ENCODE measurements at regions not wholly inside any gene's neighbourhood (a gene's known extent, or its start where the extent isn't known, plus 50 kb on each side); places are given as distances from the start of the nearest gene placed in this dataset.
"Not testable (repeated sequence)": the region's sequence is repeated elsewhere in the genome, so short reads cannot be mapped to it uniquely, and the experiment has no call there.

GRCh38 chr6:130494729-130495128, 128.9 kb downstream of the TMEM200A start:
- DNase-seq = no peak

DNA sequence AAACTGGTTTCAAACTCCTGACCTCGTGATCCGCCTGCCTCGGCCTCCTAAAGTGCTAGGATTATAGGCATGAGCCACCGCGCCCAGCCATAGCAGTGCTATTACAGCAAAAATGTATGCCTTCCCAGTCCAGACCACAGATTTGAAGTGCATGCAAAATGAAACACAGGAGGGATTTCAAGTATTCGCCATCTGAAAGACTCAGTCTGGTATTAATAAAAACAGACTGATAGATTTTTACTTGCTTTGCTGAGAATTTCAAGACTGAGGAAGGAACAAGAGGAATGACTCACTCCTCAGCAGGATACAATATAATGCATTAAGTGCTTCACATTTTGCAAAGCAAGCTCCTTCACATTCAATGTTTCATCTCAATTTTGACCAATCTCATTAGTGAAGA, 134.9 kb downstream of the TMEM200A start:
- no peak for DNase-seq

DNA sequence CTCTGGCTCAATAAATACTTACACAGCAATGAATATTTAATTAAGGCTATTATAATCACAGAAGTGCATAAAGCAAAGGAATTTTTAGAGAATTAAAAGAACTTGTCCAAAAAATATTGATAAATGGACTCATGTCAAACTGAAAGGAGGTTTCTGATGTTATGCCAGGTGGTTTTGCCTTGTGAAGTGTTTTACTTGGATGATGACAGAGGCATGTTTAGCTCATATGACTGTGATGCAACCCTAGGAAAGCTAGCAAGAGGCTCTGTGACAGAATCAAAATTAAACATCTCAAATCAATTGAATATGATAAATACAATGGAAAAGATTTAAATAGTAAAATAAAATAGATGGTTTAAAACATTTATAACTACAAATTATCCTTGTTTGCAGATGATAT, 137.3 kb downstream of the TMEM200A start:
- no peak for DNase-seq

DNA sequence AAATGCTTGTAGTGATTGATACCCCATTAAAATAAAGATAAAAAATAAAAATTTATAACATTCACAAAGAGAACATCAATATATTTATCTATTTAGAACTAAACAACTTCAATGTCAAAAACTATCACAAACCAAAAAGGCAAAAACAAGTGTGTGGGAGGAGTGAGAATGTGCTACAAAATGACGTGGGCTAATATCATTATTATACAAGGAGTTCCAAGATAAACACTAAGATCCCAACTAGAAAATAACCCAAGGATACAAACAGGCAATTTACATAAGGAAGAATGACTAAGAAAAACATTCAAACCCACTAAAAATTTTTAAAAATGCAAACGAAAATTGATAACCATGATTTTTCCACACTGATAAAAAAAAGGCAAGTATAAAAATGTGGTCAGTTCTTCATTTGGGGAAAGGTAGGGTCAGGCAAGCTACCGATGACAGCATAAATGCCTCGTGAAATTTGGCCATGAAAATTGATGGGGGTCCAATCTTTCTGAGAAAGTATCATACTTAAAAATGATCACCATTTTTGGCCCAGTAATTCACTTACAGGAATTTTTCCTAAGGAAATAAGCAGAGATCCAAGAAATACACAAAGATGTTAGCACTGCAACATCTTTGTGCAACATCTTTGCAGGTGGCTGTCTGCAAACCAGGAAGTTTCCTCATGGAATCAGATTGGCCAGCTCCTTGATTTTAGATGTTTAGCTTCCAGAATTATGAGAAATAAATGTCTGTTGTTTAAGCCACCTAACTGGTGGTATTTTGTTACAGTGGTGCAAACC, 140.2 kb downstream of the TMEM200A start:
- no peak for DNase-seq

GRCh38 chr6:130507005-130507665, 141.3 kb downstream of the TMEM200A start:
- not testable (repeated sequence) for DNase-seq

DNA sequence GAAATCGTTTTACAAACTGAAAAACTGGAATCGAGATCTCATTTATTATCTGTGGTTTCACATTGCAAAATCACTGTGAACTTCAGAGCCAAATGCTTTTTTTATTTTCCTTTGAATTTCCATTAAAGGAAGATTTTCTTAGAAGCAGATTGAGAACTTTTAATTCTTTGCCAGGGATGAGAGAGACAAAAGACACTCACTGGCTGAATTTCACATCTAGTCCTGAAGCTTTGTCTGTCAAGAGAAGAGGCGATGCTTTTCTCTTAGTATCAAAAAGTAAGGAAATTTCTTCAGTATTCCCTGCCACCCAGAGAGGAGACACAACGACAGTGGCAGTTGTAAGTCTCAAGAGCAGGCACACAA, 141.8 kb downstream of the TMEM200A start:
- DNase-seq = no peak

DNA sequence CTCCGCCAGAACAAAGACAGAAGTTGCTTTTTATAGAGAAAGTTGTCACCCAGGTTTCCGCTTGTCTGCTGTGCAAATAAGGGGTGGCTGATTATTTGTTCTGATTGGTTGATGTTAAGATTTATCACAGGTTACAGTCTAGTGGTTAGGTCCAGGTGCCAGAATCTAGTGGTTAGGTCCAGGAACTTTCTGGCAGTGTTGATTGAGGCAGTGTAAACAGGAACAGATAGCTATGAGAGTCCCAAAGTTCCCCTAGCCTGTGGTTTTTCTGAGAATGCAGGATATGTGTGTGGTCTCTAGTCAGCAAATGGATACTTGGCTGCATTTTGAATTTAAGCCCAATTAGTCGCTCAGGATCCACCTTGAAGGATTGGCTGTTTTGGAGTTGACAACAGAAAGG, 148.0 kb downstream of the TMEM200A start:
- peak; percentile 92 for DNase-seq

DNA sequence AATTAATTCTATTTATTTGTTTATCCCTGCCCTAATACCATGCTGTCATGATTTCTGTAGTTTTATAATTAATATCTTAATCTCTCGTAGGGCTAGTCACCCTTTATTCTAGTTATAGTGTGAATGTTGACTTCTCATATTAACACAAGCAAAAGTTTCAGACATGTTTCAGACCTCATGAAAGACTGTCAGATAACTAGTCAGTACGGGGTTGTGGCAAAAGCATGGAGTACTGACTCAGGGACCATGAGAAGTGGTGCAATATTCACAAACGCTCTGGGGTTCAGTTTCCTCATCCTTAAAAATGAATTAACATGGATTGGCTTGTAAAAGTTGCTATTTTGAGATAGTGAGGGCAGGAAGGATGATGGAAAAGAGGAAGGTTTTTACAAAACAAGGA, 148.9 kb downstream of the TMEM200A start:
- DNase-seq = peak; percentile 75

DNA sequence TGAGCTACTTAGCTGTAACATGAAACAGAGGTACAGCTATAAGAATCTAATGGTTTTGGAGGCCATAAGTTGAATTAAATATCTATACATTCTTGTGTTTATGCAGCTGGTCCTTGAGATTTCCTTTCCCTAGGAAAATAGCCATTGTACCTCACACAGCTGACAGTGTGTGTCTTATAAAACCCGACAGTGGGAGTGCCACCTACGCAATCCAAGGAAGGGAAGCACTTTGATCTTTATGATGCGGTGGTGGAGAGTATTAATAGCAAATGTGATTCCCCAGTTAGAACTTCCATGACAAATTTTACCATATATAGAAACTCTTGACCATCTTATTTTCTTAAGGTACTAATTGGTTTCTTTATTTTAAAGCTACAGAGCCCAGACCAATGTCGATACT, 149.5 kb downstream of the TMEM200A start:
- no peak for DNase-seq

- DNase-seq = no peak
Measured at GRCh38 chr6:130516604-130517003, 150.8 kb downstream of the TMEM200A start.

DNA sequence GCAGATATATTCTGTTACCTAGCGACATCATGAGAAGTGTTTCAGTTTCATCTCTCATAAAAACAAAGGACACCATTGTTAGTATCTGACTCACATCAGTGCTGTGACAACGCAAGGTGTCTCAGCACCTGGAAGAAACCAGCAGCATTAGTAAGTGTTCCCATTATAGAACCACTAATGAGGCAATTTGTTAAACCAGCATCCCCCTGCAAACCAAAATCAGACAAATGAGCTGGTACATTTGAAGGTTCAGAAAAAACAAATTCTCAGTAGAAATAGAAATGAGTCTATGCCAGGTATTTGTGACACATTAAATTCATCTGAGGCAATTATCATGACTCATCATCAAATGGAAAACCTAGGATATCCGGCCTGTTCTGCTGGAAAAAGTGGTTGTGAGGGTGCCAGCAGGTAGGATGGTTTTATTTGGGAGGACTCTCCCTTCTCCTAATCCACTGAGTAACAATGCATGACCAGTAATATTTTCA, 151.7 kb downstream of the TMEM200A start:
- DNase-seq = no peak

- DNase-seq = no peak
Measured at GRCh38 chr6:130518588-130518987, 152.8 kb downstream of the TMEM200A start.

GRCh38 chr6:130520221-130520620, 154.4 kb downstream of the TMEM200A start:
- no peak for DNase-seq

DNA sequence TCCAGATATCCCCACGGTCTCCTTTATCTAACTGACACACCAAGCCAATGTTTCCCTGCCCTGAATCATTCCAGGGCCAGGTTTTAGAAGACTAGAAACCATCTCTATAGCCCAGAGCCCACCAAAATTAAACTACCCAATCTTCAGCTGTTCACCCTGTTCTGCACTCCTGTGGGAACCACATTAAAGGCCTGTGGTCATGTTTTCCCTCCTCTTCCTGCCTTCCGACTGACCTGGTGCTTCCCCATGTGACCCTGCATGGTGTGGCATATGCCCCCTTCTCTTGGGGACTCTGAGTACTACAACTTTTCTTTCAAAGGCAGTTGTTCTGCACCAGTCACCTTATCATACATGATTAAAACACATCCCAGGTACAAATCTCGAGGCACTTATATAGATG, 155.0 kb downstream of the TMEM200A start:
- no peak for DNase-seq

DNA sequence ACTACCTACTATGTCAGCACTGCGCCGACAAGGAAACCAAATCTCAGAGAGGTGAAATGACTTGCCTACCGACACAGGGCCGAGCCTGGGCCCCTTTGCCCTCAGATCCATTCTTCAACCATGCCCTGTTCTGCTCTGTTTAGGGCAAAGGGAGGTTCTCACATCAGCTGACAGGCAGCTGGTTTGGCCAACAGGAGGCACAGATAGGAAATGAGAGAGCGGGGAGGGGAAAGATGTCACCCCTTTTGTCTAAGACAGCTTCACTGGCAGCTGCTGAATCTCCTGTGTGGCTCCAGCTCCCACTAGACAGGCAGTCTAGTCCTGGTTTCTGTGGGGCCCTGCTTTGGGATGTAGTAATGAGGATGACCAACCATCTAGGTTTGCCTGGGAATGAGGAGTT, 158.7 kb downstream of the TMEM200A start:
- DNase-seq = no peak

DNA sequence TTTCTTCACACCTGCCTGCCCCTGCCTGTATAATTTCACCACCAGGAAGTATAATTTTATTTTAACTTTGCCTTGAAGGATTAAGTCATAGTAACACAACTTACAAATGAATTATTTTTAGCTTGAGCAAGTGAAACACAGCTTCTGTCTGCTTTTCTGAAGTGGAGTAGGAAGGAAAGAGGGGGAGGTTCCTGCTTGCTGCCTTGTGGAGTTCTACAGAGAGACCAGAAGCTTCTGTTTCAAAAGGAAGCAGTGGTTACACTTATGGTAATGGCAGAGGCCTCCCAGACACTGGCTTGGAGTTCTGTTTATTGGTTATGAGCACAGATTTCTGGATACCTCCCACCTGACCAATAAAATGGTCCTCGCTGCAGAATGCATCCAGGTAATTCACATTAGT, 159.6 kb downstream of the TMEM200A start:
- DNase-seq = peak; percentile 80

DNA sequence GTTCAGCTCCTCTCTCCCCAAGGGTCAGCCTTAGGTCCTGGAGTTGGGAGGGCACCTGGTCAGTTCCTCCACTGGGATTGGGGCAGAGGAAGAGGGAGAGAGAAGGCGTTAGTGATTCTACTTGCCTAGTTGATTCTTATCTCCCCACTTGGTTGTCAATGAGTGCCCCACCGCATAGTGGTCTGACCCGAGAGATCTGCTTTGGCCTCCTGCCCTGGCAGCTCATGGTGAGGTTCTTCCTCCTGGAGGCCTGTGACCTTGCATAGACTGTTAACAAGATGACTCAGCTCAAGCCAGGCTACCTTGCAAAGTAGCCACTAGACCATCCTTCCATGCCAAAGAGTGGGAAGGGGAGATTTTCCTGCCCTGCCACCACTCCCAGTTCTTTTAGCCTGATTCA, 160.6 kb downstream of the TMEM200A start:
- DNase-seq = no peak

DNA sequence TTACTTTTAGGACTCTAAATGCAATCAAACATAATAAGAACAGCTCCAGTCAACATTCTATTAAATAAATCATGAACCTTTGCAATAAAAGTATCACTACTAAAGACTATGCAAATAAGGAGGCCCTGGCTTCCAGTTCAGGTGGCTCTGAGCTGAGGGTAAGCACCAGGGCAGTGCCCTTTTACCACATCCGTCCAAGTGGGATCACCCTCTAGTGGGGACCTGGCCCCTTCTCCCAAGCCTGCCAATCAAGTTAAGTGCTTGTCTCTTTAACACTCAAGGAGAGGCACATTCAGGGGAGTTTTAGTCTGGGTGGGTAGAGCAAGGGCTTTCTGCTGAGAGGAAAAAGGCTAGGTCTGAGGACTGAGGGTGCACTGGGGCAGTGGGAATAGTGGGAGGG, 161.4 kb downstream of the TMEM200A start:
- no peak for DNase-seq

- no peak for DNase-seq
Measured at GRCh38 chr6:130529569-130530149, 163.8 kb downstream of the TMEM200A start.

GRCh38 chr6:130534627-130535026, 168.8 kb downstream of the TMEM200A start:
- DNase-seq = no peak

DNA sequence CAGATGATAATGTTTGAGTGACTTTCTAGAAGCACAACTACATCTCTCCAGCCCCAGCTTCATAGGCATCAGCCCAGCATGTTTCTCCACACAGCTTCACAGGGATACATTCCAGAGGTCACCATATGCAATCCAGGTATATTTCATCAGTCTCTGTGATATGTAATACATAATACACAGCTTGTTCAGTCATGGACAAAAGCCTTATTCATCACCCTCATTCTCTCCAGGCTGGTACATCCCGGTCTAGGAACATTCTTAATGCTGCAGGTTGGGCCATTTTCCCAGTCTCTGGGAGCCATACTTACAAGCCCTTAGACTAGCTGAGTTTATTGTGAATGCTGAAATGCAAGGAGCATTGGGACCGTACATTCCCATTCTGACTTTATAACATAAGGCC, 169.4 kb downstream of the TMEM200A start:
- no peak for DNase-seq

- no peak for DNase-seq
Measured at GRCh38 chr6:130537447-130537846, 171.6 kb downstream of the TMEM200A start.

- DNase-seq = no peak
Measured at GRCh38 chr6:130547723-130548122, 181.9 kb downstream of the TMEM200A start.

DNA sequence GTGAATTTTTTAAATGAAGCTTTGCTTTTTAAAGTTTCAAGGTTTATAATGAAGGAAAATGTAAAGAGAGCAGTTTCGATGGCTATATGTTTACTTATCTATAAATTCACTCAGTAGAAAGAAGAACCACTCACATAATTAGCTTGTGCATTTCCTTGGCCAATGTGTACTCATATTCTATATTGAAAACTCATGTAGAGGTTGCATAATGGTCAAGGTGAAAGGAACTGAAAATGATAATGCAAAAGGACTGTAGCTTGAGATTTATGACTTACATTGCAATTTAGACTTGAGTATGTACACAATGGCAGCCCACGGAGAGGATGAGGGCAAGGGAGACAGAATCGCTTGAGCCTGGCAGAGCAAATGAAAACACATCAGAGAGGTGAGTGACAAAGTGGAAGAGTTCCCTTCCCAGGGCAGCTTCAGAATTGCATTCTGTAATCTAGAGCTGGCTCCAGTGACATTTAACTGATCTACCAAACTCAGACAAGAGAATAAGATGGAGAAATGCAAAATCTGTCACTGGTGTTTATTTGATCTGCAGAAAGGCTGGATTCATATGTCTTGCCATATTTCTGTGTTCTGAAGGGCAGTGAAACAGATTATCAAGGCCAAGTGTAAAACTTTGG, 191.8 kb downstream of the TMEM200A start:
- DNase-seq = peak; percentile 23

Data from MV-4-11 (cell line).